ENCODE measurements at regions not wholly inside any gene's neighbourhood (a gene's known extent, or its start where the extent isn't known, plus 50 kb on each side); places are given as distances from the start of the nearest gene placed in this dataset.

- FAIRE-seq = no peak
- DNase-seq (ENCODE audit: insufficient read length, low spot score) = no peak
- TF ChIP-seq SPI1 (IDR thresholded peaks at IDR 0.05; ENCODE audit: low read depth, low read length) (no peak), TAF1 (IDR thresholded peaks at IDR 0.05; ENCODE audit: low read depth, low read length) (no peak), POU2F2 (IDR thresholded peaks at IDR 0.05; ENCODE audit: low read depth, low read length) (no peak), PAX5 (IDR thresholded peaks at IDR 0.05; ENCODE audit: insufficient read depth, low read length, severe bottlenecking) (no peak), POLR2A (IDR thresholded peaks at IDR 0.05; ENCODE audit: low read depth, low read length) (no peak), POLR2AphosphoS5 (IDR thresholded peaks at IDR 0.05; ENCODE audit: low read depth, low read length) (no peak)
Observed at GRCh38 chr16:9232102-9232770, 140.8 kb downstream of the HAPSTR1 start.

DNA sequence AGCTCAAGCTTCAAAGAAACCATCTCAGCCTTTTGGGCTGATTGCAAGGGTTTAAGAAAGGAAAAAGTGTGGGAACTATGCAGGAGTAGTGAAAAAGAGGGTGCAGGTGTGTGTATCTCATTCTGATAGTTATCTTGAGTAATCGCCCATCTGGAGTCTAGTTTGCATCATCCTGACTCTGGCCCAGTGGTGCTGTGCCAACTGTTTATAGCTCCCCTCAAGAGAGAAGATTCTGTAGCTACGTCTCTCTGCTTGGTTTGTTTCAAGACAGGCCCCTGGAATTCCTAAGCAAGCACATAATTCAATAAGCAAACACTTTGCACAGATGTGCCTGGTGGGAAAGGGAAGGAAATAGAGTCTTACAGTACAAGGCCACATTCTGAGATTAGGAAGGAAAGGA is 144.4 kb downstream of the HAPSTR1 start:
- no peak for DNase-seq (ENCODE audit: insufficient read length, low spot score)
- FAIRE-seq = no peak

DNA sequence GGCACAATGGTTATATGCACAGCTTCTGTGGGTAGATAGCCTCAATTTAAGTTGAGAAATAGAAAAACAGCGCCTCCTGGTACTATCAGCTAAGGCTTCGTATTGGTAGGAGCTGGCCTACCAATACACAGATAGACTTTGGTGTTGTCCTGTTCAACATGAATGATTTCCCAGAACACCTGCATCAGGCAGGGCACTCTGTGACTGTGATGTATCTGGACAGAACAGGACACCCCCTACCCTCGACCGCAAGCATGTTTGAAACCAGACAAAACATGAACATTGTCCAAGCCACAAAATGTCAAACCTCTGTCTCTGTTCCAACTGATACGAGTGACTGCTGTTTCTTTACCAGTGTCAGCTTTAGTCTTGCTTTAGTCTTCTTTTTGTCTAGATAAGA is 144.9 kb downstream of the HAPSTR1 start:
- TF ChIP-seq POLR2A (IDR thresholded peaks at IDR 0.05; ENCODE audit: low read depth, low read length) = no peak
- TF ChIP-seq TAF1 (IDR thresholded peaks at IDR 0.05; ENCODE audit: low read depth, low read length) = no peak
- TF ChIP-seq SPI1 (IDR thresholded peaks at IDR 0.05; ENCODE audit: low read depth, low read length) = no peak
- no peak for TF ChIP-seq PAX5 (IDR thresholded peaks at IDR 0.05; ENCODE audit: insufficient read depth, low read length, severe bottlenecking)
- TF ChIP-seq POU2F2 (IDR thresholded peaks at IDR 0.05; ENCODE audit: low read depth, low read length) = no peak
- TF ChIP-seq POLR2AphosphoS5 (IDR thresholded peaks at IDR 0.05; ENCODE audit: low read depth, low read length) = no peak
- FAIRE-seq (no peak), DNase-seq (ENCODE audit: insufficient read length, low spot score) (no peak)

More for the DNA sequence above, 144.4 kb downstream of the HAPSTR1 start:
- no peak for TF ChIP-seq PAX5 (IDR thresholded peaks at IDR 0.05; ENCODE audit: insufficient read depth, low read length, severe bottlenecking)

GRCh38 chr16:9238346-9238745 is 146.9 kb downstream of the HAPSTR1 start:
- no peak for TF ChIP-seq POLR2A (IDR thresholded peaks at IDR 0.05; ENCODE audit: low read depth, low read length)
- no peak for TF ChIP-seq POU2F2 (IDR thresholded peaks at IDR 0.05; ENCODE audit: low read depth, low read length)
- TF ChIP-seq SPI1 (IDR thresholded peaks at IDR 0.05; ENCODE audit: low read depth, low read length) = no peak
- no peak for TF ChIP-seq POLR2AphosphoS5 (IDR thresholded peaks at IDR 0.05; ENCODE audit: low read depth, low read length)
- no peak for TF ChIP-seq TAF1 (IDR thresholded peaks at IDR 0.05; ENCODE audit: low read depth, low read length)
- no peak for TF ChIP-seq PAX5 (IDR thresholded peaks at IDR 0.05; ENCODE audit: insufficient read depth, low read length, severe bottlenecking)
- DNase-seq (ENCODE audit: insufficient read length, low spot score) = no peak
- no peak for FAIRE-seq

GRCh38 chr16:9241177-9241576 is 149.7 kb downstream of the HAPSTR1 start:
- TF ChIP-seq POLR2A (IDR thresholded peaks at IDR 0.05; ENCODE audit: low read depth, low read length) (no peak), SPI1 (IDR thresholded peaks at IDR 0.05; ENCODE audit: low read depth, low read length) (no peak), PAX5 (IDR thresholded peaks at IDR 0.05; ENCODE audit: insufficient read depth, low read length, severe bottlenecking) (no peak), POU2F2 (IDR thresholded peaks at IDR 0.05; ENCODE audit: low read depth, low read length) (no peak), TAF1 (IDR thresholded peaks at IDR 0.05; ENCODE audit: low read depth, low read length) (no peak), POLR2AphosphoS5 (IDR thresholded peaks at IDR 0.05; ENCODE audit: low read depth, low read length) (no peak)
- FAIRE-seq (no peak), DNase-seq (ENCODE audit: insufficient read length, low spot score) (no peak)

DNA sequence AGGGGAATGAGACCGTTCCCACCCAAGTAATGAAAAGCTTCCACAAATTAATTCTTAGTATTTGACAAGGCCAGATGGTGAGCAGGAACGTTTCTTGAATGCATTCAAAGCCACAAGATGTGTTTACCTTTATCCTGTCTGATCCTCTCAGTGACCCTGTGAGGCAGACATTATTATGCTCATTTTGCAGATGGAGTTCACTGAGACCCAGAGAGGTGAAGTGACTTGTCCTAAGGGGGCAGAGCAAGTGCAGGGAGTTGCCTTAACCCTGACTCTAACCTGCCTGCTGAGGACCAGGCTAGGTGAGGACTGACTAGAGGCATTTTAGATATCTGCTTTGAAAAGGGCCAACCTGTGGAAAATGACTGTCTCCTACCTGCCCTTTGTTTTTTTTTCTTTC is 156.7 kb downstream of the HAPSTR1 start:
- no peak for DNase-seq (ENCODE audit: insufficient read length, low spot score)
- FAIRE-seq = no peak
- TF ChIP-seq POLR2A (IDR thresholded peaks at IDR 0.05; ENCODE audit: low read depth, low read length) (no peak), POU2F2 (IDR thresholded peaks at IDR 0.05; ENCODE audit: low read depth, low read length) (no peak), SPI1 (IDR thresholded peaks at IDR 0.05; ENCODE audit: low read depth, low read length) (no peak)

GRCh38 chr16:9249534-9249933 is 158.1 kb downstream of the HAPSTR1 start:
- no peak for FAIRE-seq
- DNase-seq (ENCODE audit: insufficient read length, low spot score) = no peak
- no peak for TF ChIP-seq POLR2AphosphoS5 (IDR thresholded peaks at IDR 0.05; ENCODE audit: low read depth, low read length)
- TF ChIP-seq PAX5 (IDR thresholded peaks at IDR 0.05; ENCODE audit: insufficient read depth, low read length, severe bottlenecking) = no peak
- TF ChIP-seq TAF1 (IDR thresholded peaks at IDR 0.05; ENCODE audit: low read depth, low read length) = no peak
- no peak for TF ChIP-seq POU2F2 (IDR thresholded peaks at IDR 0.05; ENCODE audit: low read depth, low read length)
- no peak for TF ChIP-seq POLR2A (IDR thresholded peaks at IDR 0.05; ENCODE audit: low read depth, low read length)

- no peak for DNase-seq (ENCODE audit: insufficient read length, low spot score)
- no peak for TF ChIP-seq POU2F2 (IDR thresholded peaks at IDR 0.05; ENCODE audit: low read depth, low read length)
- no peak for TF ChIP-seq SPI1 (IDR thresholded peaks at IDR 0.05; ENCODE audit: low read depth, low read length)
- TF ChIP-seq TAF1 (IDR thresholded peaks at IDR 0.05; ENCODE audit: low read depth, low read length) = no peak
- no peak for FAIRE-seq
Observed at GRCh38 chr16:9251026-9251425, 159.6 kb downstream of the HAPSTR1 start.

DNA sequence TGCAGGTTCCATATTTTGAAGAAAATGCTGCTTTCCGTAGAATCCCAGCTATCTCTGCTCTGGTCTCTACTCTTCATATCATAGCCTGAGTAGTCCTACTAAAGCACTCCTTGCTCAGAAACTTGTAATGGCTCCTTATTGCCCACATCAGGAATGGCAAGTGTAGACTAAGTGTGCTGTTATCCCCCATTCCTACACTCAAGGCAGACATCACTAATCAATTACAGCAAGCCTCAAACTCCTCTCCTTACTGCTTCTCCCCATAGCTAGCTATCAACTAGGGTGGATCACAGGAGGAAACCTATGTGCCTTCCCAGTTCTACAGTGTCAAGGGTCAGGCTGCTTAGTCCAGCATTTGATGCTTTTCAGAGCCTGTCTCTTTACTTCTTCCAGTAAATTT is 163.4 kb downstream of the HAPSTR1 start:
- DNase-seq (ENCODE audit: insufficient read length, low spot score) (no peak), FAIRE-seq (no peak)
- TF ChIP-seq SPI1 (IDR thresholded peaks at IDR 0.05; ENCODE audit: low read depth, low read length) = no peak
- TF ChIP-seq POLR2AphosphoS5 (IDR thresholded peaks at IDR 0.05; ENCODE audit: low read depth, low read length) = no peak
- TF ChIP-seq PAX5 (IDR thresholded peaks at IDR 0.05; ENCODE audit: insufficient read depth, low read length, severe bottlenecking) = no peak
- TF ChIP-seq POLR2A (IDR thresholded peaks at IDR 0.05; ENCODE audit: low read depth, low read length) = no peak
- no peak for TF ChIP-seq POU2F2 (IDR thresholded peaks at IDR 0.05; ENCODE audit: low read depth, low read length)
- no peak for TF ChIP-seq TAF1 (IDR thresholded peaks at IDR 0.05; ENCODE audit: low read depth, low read length)

DNA sequence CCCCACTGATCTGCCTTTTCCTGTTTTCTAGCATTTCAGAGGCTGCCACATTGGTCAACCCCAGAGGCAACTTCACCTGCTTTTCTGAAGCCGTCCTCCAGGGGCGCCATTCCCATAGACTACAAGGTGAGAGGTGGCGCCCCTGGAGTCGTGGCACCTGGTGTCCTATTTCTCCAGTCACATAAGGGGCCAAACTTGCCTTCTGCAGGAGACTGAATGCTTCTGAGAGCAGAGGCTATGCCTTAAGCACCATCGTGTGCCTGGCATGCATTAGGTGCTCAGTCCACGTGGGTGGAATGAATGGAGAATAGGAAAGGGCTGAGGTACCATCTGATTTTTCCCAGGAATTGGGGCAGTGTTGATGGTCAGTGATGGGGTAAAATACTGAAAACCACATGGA is 164.8 kb downstream of the HAPSTR1 start:
- FAIRE-seq (peak; percentile 50), DNase-seq (ENCODE audit: insufficient read length, low spot score) (peak; percentile 39)
- no peak for TF ChIP-seq POLR2AphosphoS5 (IDR thresholded peaks at IDR 0.05; ENCODE audit: low read depth, low read length)
- no peak for TF ChIP-seq SPI1 (IDR thresholded peaks at IDR 0.05; ENCODE audit: low read depth, low read length)
- no peak for TF ChIP-seq TAF1 (IDR thresholded peaks at IDR 0.05; ENCODE audit: low read depth, low read length)
- TF ChIP-seq PAX5 (IDR thresholded peaks at IDR 0.05; ENCODE audit: insufficient read depth, low read length, severe bottlenecking) = no peak
- TF ChIP-seq POLR2A (IDR thresholded peaks at IDR 0.05; ENCODE audit: low read depth, low read length) = no peak
- TF ChIP-seq POU2F2 (IDR thresholded peaks at IDR 0.05; ENCODE audit: low read depth, low read length) = no peak

Data from GM12891 (cell line).